NCI-H446 treated with DMSO at 0.1 percent for 48 hours (cell line): ENCODE measurements at regions not wholly inside any gene's neighbourhood (a gene's known extent, or its start where the extent isn't known, plus 50 kb on each side); places are given as distances from the start of the nearest gene placed in this dataset.

Experiments used
- DNase-seq: peaks from one replicate; lab custom pipeline; 2025; lab: John Stamatoyannopoulos, UW

- no peak for DNase-seq
Observed at GRCh38 chr6:23243854-23244253, 674.5 kb downstream of the HDGFL1 start.

- DNase-seq = no peak
Observed at GRCh38 chr6:23244300-23244699, 674.9 kb downstream of the HDGFL1 start.

GRCh38 chr6:23245572-23245971, 676.2 kb downstream of the HDGFL1 start:
- DNase-seq = no peak

- no peak for DNase-seq
Observed at GRCh38 chr6:23246896-23247295, 677.5 kb downstream of the HDGFL1 start.

GRCh38 chr6:23250556-23250955, 681.2 kb downstream of the HDGFL1 start:
- DNase-seq = no peak

GRCh38 chr6:23262864-23263263, 693.5 kb downstream of the HDGFL1 start:
- no peak for DNase-seq

GRCh38 chr6:23265270-23265669, 695.9 kb downstream of the HDGFL1 start:
- no peak for DNase-seq

- DNase-seq = no peak
Observed at GRCh38 chr6:23266536-23266935, 697.2 kb downstream of the HDGFL1 start.

GRCh38 chr6:23267651-23268050, 698.3 kb downstream of the HDGFL1 start:
- DNase-seq = no peak

- DNase-seq = no peak
Observed at GRCh38 chr6:23268348-23268747, 699.0 kb downstream of the HDGFL1 start.

GRCh38 chr6:23269436-23269835, 700.1 kb downstream of the HDGFL1 start:
- no peak for DNase-seq

- no peak for DNase-seq
Observed at GRCh38 chr6:23272536-23272935, 703.2 kb downstream of the HDGFL1 start.

GRCh38 chr6:23277521-23278179, 708.3 kb downstream of the HDGFL1 start:
- DNase-seq = no peak

- DNase-seq = no peak
Observed at GRCh38 chr6:23278180-23278532, 708.8 kb downstream of the HDGFL1 start.

GRCh38 chr6:23280437-23280836, 711.1 kb downstream of the HDGFL1 start:
- no peak for DNase-seq

GRCh38 chr6:23282252-23283021, 713.1 kb downstream of the HDGFL1 start:
- no peak for DNase-seq

- no peak for DNase-seq
Observed at GRCh38 chr6:23293653-23294052, 724.3 kb downstream of the HDGFL1 start.

GRCh38 chr6:23301556-23301955, 732.2 kb downstream of the HDGFL1 start:
- no peak for DNase-seq

GRCh38 chr6:23302514-23302913, 733.1 kb downstream of the HDGFL1 start:
- no peak for DNase-seq

- no peak for DNase-seq
Observed at GRCh38 chr6:23305325-23305943, 736.1 kb downstream of the HDGFL1 start.

- DNase-seq = no peak
Observed at GRCh38 chr6:23306251-23306950, 737.0 kb downstream of the HDGFL1 start.

GRCh38 chr6:23307516-23307915, 738.1 kb downstream of the HDGFL1 start:
- DNase-seq = no peak

GRCh38 chr6:23308166-23308565, 738.8 kb downstream of the HDGFL1 start:
- DNase-seq = no peak
